Mammary epithelial cell (primary cell): ENCODE measurements at regions not wholly inside any gene's neighbourhood (a gene's known extent, or its start where the extent isn't known, plus 50 kb on each side); places are given as distances from the start of the nearest gene placed in this dataset.
"Not testable (repeated sequence)": the region's sequence is repeated elsewhere in the genome, so short reads cannot be mapped to it uniquely, and the experiment has no call there.

Source experiments
- CTCF ChIP-seq, 2 donors: IDR thresholded peaks in 1 of 2; conservative IDR thresholded peaks in 1 of 2; 2 replicates each; pipeline ENCODE4 v1.5.1; 2011 to 2012; ENCODE audit warnings: inconsistent platforms in 2 of 2, low read length in 2 of 2, mild to moderate bottlenecking in 2 of 2, control low read depth in 1 of 2, low read depth in 1 of 2; ENCODE audit not compliant: insufficient read depth in 1 of 2; ENCODE audit errors: extremely low read depth in 1 of 2
- EZH2 ChIP-seq: IDR thresholded peaks from 2 replicates; pipeline ENCODE4 v1.6.1; 2012; ENCODE audit warnings: low read length, inconsistent platforms, borderline replicate concordance

- not testable (repeated sequence) for TF ChIP-seq EZH2; CTCF (conservative IDR thresholded peaks at IDR 0.05 in 1 of 2, IDR thresholded peaks at IDR 0.05 in 1 of 2; ENCODE audit: extremely low read depth in 1 of 2, insufficient read depth in 1 of 2, low read depth in 1 of 2, low read length in 2 of 2)
These were observed 55.0 kb upstream of the EPHB1 start for GRCh38 chr3:134740077-134740476.
